G401 (cell line): ENCODE measurements at regions not wholly inside any gene's neighbourhood (a gene's known extent, or its start where the extent isn't known, plus 50 kb on each side); places are given as distances from the start of the nearest gene placed in this dataset.

Experiments used
- DNase-seq: peaks from one replicate; pipeline ENCODE4 v3.0.0-alpha.2; 2015; ENCODE audit warnings: low spot score
- in situ Hi-C: cut with HindIII; loops from 2 replicates; pipeline ENCODE4 v1.10.0; 2016; ENCODE audit warnings: low sequenced_read_pairs, mixed read lengths

DNA sequence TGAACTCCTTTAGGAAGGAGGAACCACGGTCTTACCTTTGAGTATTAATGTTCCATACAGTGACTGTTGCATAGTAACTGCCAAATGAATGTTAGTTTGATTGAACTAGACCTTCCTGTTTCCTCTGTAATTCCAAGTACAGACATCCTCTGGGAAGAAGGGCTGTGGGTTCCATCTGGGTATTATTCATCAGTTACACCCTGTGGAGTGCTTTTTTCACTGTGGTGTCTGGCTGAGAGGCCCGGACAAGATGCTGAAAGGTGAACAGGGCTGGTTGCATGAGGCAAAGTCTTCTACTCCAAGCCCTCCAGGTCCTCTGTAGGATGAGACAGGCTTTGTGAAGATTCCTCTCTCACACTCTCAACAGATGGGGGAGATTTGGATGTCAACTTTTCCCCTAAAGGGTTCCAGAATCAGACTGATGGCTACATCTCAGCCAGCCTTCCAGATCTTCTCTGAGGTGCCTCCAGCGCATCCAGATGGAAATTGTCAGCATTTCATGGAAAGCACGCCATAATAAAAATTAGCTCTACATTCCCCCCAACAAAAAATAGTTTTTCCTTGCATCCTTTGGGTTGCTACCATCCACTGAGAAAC is 230.9 kb downstream of the GAS1 start:
- in situ Hi-C loops = no loop called here
- no peak for DNase-seq

DNA sequence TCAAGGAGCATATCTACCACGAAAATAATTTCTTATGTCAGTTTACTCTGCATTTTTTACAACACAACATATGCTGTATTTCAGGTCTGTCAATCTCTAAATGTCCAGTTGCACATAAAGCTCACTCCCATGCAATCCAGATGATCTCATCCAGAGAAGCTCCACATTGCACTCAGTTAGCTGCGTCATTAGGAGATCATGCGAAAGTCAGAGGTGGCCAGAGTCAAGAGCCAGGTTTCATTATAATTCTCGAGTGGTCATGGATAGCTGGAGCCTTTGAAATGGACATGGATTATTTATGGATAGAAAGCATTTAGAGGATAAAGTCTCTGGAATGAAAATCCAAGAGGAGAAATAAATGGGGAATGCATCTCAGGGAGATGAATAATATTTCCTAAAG is 232.3 kb downstream of the GAS1 start:
- in situ Hi-C loops = no loop called here
- DNase-seq = no peak

DNA sequence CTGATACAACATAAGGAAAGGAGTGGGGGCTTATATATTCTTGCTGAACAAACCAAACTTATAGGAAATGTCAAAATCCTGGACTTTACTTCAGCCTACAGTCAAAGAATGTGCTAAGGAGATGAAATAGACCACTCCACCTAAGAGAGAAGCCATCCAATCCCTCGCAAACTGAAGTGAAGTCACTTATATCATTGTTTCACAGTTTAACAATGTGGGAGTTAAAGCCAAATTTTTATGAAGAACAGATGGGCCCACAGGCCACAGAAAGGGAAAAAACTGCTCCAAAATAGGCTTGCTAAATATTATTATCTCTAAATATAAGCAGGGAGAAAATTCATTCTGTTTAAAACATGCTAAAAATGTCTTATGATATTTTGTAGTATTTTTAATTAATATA is 233.3 kb downstream of the GAS1 start:
- in situ Hi-C loops = no loop called here

DNA sequence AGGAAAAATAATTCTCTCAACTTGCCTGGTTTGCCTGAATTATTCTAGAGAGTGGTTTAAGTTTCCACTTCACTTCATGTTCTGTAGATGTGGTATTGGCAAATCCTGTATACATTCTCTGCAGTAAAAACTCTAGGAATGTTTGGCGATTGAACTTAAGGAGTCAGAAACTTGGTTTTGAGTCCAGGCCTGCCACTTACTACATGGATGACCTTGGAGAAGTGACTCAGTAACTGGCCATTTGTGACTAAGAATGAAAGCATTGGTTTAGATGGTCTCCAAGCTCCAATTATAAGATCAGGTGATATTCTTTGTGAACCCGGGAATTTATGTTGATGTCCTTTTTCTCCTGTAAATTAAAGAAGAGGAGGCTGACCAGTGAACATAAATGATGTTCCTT is 233.8 kb downstream of the GAS1 start:
- DNase-seq = no peak
- in situ Hi-C loops = no loop called here

More for the DNA sequence above, 233.3 kb downstream of the GAS1 start:
- no peak for DNase-seq

- in situ Hi-C loops = no loop called here
- DNase-seq = no peak
These were observed 238.1 kb downstream of the GAS1 start for GRCh38 chr9:86708918-86709835.

DNA sequence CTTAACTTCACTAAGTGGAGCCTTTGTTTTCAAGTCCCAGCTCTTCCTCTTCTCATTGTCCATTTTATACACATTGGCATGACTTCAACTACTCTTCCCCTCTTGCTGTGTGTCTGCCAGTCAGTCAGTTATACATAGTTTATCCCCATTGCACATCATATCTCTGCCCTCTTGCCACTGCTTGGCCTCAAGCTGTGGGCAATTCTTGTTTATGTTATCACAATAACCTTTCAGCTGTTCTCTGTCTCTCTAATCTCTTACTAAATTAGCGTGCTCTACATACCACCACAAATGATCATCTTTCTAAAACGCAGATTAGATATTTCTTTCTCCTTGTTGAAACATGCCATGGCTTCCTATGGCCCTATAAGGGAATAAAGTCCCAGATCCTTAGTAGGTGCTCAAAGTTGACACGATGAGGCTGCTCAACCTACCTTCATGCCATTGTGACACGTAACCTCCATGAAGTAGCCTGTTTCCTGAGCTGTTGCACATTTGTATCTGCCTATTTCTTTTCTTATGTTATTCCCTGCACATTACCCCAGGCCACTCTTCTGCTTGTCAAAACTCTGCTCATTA is 239.3 kb downstream of the GAS1 start:
- DNase-seq = no peak
- in situ Hi-C loops = no loop called here

DNA sequence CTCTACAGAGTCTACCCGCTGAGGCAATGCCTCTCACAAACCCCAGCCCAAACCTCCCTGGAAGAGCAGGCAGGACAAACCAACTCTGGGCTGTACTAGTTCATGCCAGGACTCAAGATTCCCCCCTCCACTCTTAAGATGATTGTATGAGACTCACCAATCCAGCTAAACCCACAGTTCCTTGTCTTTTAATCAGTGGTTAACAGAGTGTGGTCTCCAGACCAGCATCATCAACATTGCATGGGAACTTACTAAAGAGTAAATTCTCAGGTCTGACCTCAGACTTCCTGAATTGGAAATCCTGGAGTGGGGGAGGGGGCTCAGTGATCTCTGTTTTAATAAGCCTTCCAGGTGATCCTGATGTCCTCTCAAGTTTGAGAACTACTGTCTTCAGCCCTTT is 240.9 kb downstream of the GAS1 start:
- in situ Hi-C loops = no loop called here
- no peak for DNase-seq

DNA sequence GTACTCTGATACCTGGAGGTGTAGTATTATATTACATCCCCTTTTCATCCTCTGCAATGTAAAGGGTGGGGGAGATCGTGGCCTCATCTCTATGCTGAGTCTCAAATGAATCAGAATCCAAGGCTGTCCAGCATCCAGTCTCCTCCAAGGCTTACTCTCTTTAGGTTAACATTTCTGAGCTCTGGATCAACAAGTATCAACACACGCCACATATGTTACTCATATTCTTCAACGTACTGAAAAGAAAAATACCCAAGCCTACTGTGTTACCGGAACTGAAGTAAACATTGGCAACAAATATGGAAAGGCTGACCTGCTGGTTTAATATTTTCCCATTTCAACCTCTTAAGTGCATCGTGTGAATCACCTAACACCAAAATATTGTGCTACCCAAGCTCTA is 241.8 kb downstream of the GAS1 start:
- no peak for DNase-seq
- in situ Hi-C loops = no loop called here

DNA sequence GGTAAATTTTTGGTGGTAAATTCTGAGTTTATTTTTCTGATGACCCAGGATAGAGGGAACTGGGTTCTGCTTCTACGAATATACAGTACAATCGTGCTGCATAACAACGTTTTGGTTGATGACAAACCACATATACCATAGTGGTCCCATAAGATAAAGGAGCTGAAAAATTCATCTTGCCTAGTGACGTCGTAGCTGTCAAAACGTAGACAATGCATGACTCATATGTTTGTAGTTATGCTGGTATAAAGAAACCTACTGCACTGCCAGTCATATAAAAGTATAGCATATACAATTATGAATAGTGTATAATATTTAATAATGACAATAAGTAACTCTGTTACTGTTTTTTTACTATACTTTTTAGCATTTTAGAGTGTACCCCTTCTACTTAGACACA is 244.0 kb downstream of the GAS1 start:
- DNase-seq = no peak
- in situ Hi-C loops = no loop called here

- peak; percentile 2 for DNase-seq
- in situ Hi-C loops = no loop called here
These were observed 246.7 kb downstream of the GAS1 start for GRCh38 chr9:86700629-86701028.

DNA sequence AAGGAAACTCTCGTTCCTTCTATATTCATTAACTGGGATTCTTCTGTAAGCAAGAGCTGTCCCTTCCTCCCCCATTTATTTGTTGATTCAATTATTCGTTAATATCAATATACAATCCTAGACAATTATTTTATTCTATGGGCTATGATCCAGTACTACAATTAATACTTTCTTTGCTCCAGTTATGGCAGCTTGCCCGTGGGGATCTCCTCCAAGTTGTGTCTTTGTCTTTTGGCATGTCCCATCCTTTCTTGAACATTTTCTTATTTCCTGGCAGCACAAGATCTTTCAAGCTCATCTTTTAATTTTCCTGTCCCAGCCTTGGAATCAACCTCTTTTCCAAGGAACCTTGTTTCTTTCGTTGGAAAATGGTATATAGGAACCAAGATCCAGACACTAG is 249.3 kb downstream of the GAS1 start:
- DNase-seq = no peak

GRCh38 chr9:86697213-86697612 is 250.1 kb downstream of the GAS1 start:
- DNase-seq = no peak
- in situ Hi-C loops = no loop called here

More for the DNA sequence above, 249.3 kb downstream of the GAS1 start:
- in situ Hi-C loops = no loop called here

DNA sequence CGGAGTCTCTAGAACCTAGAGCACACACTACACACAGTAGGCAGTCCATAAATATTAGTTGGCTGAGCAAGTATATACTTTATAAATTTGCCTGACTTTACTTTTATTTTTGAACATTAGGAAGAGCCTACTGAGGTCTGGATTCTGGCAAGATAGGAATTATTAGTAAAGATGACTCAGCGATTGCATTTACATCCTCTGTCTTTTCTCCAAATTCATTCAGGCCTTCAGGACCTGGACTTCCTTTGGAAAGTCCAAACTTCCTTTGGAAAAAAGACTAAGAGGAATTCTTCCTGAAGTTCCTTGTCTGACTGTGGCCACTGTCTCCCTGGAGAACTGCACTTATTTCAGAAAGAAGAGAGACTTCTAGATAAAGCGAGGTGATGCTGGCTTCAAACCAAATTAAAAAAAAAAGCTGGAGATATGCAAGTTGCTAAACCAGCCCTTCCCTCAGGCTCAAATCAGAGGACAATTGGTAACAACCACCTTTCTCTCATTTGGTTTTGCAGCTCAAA is 251.3 kb downstream of the GAS1 start:
- in situ Hi-C loops = no loop called here
- DNase-seq = no peak

GRCh38 chr9:86690034-86690433 is 257.3 kb downstream of the GAS1 start:
- no peak for DNase-seq
- in situ Hi-C loops = no loop called here

DNA sequence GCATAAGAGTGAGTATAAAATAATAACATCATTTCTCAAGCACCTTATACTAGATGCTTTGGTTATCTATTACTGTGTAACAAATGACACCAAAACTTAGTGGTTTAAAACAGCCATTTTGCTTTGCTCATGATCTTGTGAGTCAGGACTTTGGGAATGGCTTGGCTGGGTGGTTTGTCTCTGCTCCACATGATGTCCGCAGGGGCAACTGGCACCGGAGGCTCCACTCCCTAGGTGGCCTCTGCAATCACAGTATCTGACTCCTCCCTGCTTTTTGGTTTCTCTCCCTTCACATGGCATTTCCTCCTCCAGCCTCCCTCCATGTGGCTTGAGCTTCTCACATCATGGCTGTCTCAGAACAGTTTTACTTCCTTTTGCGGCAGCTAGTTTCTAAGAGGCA is 259.5 kb downstream of the GAS1 start:
- in situ Hi-C loops = no loop called here
- DNase-seq = no peak

DNA sequence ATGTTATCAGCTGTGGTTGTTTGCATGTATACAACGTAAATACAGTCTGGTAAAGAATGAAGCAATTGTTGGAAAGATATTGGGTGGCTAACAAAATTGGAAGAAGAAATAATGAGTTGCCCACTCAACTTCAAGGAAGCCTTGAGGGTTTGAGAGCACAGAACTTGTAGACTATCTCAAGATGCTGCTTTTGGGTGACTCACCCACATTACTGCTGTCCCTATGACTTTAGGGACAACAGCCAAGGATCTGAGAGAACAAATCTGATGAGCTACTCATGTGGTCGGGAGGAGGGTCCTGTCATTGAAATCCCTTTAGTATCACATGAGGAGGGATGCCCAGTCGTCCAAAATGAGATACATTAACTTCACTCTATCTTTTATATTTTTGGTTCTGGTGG is 261.8 kb downstream of the GAS1 start:
- in situ Hi-C loops = no loop called here
- DNase-seq = no peak

DNA sequence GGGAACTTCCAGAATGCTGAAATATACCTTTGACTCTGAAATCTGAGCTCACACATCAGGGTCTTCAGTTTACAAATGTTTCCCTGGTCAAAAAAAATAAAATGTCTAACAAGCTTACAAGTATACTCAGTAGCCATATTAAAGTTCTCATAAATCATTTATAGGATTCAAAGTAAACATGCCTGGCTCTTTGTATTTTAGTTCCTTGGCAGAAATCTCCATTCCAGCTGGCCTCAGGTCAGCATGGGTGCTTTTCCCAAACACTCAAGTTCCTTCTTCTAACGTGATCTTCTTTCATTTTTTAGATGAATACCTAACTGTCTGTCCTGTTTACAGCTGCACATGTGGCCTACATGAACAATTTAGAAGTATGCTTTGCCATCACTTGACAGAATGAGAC is 263.2 kb downstream of the GAS1 start:
- in situ Hi-C loops = no loop called here
- no peak for DNase-seq

GRCh38 chr9:86682240-86682639 is 265.1 kb downstream of the GAS1 start:
- in situ Hi-C loops = no loop called here
- DNase-seq = no peak

DNA sequence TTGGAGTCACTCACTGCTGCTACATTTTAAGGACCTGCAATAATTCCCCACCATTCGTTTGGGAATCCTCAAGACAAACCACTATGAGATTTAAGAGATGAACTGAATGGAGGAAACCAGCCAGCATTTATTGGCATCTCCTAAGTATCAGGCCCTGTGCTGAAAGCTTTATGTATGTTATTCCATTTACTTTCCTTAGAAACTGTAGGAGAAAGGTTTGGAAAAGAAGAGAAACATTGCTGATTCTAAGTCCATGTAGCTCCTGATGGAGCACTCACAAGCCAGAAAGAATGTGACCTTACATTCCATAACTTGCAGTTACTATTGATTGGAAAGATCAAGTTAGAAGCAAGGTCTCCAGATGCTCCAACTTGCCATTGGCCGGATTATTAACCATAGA is 267.4 kb downstream of the GAS1 start:
- DNase-seq = no peak
- in situ Hi-C loops = no loop called here

DNA sequence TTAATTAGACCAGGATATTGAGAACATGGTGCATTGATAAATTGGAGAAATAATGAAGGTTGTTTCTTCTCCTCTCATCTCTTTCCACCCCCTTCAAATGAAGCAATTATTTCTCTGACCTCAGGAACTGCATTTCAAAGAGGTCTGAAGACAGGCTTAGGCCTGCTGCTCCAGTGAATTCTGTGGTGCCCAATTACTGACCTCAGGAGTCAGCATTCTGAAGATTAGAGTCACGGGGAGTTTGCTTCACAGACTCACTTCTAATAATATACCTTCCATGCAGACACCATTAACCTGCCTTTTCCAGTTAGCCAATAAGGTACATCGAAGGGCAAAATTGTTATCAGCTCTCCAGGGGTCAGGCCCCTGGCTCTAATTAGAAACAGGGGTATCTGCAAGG is 270.9 kb downstream of the GAS1 start:
- in situ Hi-C loops = no loop called here
- no peak for DNase-seq
